ENCODE measurements at regions not wholly inside any gene's neighbourhood (a gene's known extent, or its start where the extent isn't known, plus 50 kb on each side); places are given as distances from the start of the nearest gene placed in this dataset.
"Not testable (repeated sequence)": the region's sequence is repeated elsewhere in the genome, so short reads cannot be mapped to it uniquely, and the experiment has no call there.

- TF ChIP-seq, protein P1, sequence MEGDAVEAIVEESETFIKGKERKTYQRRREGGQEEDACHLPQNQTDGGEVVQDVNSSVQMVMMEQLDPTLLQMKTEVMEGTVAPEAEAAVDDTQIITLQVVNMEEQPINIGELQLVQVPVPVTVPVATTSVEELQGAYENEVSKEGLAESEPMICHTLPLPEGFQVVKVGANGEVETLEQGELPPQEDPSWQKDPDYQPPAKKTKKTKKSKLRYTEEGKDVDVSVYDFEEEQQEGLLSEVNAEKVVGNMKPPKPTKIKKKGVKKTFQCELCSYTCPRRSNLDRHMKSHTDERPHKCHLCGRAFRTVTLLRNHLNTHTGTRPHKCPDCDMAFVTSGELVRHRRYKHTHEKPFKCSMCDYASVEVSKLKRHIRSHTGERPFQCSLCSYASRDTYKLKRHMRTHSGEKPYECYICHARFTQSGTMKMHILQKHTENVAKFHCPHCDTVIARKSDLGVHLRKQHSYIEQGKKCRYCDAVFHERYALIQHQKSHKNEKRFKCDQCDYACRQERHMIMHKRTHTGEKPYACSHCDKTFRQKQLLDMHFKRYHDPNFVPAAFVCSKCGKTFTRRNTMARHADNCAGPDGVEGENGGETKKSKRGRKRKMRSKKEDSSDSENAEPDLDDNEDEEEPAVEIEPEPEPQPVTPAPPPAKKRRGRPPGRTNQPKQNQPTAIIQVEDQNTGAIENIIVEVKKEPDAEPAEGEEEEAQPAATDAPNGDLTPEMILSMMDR (IDR thresholded peaks at IDR 0.05 in 4 of 5, conservative IDR thresholded peaks at IDR 0.05 in 1 of 5), result no peak
- TF ChIP-seq POLR2A (IDR thresholded peaks at IDR 0.05), result no peak
- intact Hi-C loops (cut with DNase I; ENCODE audit: low total_unique reads) (no loop called here), in situ Hi-C loops (cut with MboI; ENCODE audit: low sequenced_read_pairs in 4 of 4) (no loop called here)
- Histone ChIP-seq H3K4me3 (no peak overlapping the region), H3K4me1 (no peaks in the 10 kb centered on the region), H3K36me3 (no peaks in the 10 kb centered on the region), H3K9me3 (no peaks in the 10 kb centered on the region), H3K27ac (no peak overlapping the region), H3K27me3 (no peaks in the 10 kb centered on the region)
- ATAC-seq, result no peak
- DNase-seq, result no peak
These were observed 489.1 kb downstream of the PRDM9 start for GRCh38 chr5:23996525-23996924.

GRCh38 chr5:24005384-24005783 lies 498.0 kb downstream of the PRDM9 start:
- TF ChIP-seq, protein P1 (IDR thresholded peaks at IDR 0.05 in 4 of 5, conservative IDR thresholded peaks at IDR 0.05 in 1 of 5), result no peak
- TF ChIP-seq POLR2A (IDR thresholded peaks at IDR 0.05), result no peak
- in situ Hi-C loops (cut with MboI; ENCODE audit: low sequenced_read_pairs in 4 of 4) (no loop called here), intact Hi-C loops (cut with DNase I; ENCODE audit: low total_unique reads) (no loop called here)
- H3K27ac ChIP-seq, result no peak overlapping the region
- ATAC-seq (no peak), DNase-seq (no peak)
- no peak overlapping the region for H3K4me3 ChIP-seq
- H3K36me3 ChIP-seq, result no peaks in the 10 kb centered on the region
- H3K4me1 ChIP-seq, result no peaks in the 10 kb centered on the region
- H3K27me3 ChIP-seq, result no peaks in the 10 kb centered on the region
- H3K9me3 ChIP-seq, result no peaks in the 10 kb centered on the region

DNA sequence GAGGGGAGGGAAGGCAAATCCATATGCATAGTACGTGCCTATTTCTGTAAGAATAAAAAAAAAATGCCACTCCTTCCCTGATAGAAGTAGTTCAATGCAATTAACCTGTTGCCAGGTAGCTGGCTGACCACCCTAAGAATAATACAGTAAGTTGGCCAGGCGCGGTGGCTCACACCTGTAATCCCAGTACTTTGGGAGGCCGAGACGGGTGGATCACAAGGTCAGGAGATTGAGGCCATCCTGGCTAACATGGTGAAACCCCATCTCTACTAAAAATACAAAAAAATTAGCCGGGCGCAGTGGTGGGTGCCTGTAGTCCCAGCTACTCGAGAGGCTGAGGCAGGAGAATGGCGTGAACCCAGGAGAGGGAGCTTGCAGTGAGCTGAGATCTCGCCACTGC lies 510.3 kb downstream of the PRDM9 start:
- H3K9me3 ChIP-seq; ATAC-seq; H3K4me1 ChIP-seq; H3K27me3 ChIP-seq; H3K4me3 ChIP-seq; intact Hi-C loops (cut with DNase I; ENCODE audit: low total_unique reads); H3K36me3 ChIP-seq; in situ Hi-C loops (cut with MboI; ENCODE audit: low sequenced_read_pairs in 4 of 4); H3K27ac ChIP-seq; DNase-seq: not testable (repeated sequence)

DNA sequence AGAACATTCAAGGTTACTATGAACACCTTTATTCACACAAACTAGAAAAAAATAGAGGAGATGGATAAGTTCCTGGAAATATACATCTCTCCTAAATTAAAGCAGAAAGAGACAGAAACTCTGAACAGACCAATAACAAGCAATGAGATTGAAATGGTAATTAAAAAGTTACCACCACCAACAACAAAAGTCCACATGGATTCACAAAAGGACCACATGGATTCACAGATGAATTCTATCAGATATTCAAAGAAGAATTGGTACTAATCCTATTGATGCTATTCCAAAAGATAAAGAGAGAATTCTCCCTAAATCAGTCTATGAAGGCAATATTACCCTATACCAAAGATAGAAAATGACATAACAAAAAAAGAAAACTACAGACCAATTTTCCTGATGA lies 518.9 kb downstream of the PRDM9 start:
- Histone ChIP-seq H3K4me1 (no peaks in the 10 kb centered on the region), H3K27me3 (no peaks in the 10 kb centered on the region), H3K4me3 (no peak overlapping the region), H3K9me3 (no peaks in the 10 kb centered on the region), H3K36me3 (no peaks in the 10 kb centered on the region), H3K27ac (no peak overlapping the region)
- in situ Hi-C loops (cut with MboI; ENCODE audit: low sequenced_read_pairs in 4 of 4), result no loop called here
- TF ChIP-seq, protein P1 (IDR thresholded peaks at IDR 0.05 in 4 of 5, conservative IDR thresholded peaks at IDR 0.05 in 1 of 5), result no peak
- TF ChIP-seq POLR2A (IDR thresholded peaks at IDR 0.05), result no peak
- ATAC-seq (no peak), DNase-seq (no peak)
- intact Hi-C loops (cut with DNase I; ENCODE audit: low total_unique reads), result no loop called here

DNA sequence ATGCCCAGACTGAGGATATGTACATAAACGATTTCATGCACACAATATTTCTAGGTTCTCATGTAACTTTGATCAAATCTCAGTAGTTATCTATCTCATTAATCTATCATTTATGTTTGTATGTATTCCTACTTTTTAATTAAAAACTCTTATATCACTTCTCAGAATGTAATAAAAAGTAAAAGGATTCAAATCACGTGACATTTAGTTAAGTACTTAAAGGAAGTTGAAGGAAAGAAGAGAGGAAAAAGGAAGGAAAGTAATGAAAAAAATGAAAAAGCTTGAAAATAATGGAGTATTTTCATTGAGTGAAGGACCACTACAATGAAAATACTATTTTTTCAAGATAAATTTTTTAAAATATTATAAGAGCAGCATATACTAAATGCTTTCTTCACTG lies 535.3 kb downstream of the PRDM9 start:
- no peak for ATAC-seq
- DNase-seq, result no peak
- in situ Hi-C loops (cut with MboI; ENCODE audit: low sequenced_read_pairs in 4 of 4), result no loop called here

More for the DNA sequence above, 535.3 kb downstream of the PRDM9 start:
- Histone ChIP-seq H3K4me3 (no peak overlapping the region), H3K9me3 (no peaks in the 10 kb centered on the region), H3K27ac (no peak overlapping the region), H3K36me3 (no peaks in the 10 kb centered on the region), H3K4me1 (no peaks in the 10 kb centered on the region), H3K27me3 (no peaks in the 10 kb centered on the region)
- TF ChIP-seq, protein P1 (IDR thresholded peaks at IDR 0.05 in 4 of 5, conservative IDR thresholded peaks at IDR 0.05 in 1 of 5), result no peak
- TF ChIP-seq POLR2A (IDR thresholded peaks at IDR 0.05), result no peak
- intact Hi-C loops (cut with DNase I; ENCODE audit: low total_unique reads), result no loop called here
